ENCODE measurements at regions not wholly inside any gene's neighbourhood (a gene's known extent, or its start where the extent isn't known, plus 50 kb on each side); places are given as distances from the start of the nearest gene placed in this dataset.
"Not testable (repeated sequence)": the region's sequence is repeated elsewhere in the genome, so short reads cannot be mapped to it uniquely, and the experiment has no call there.

DNA sequence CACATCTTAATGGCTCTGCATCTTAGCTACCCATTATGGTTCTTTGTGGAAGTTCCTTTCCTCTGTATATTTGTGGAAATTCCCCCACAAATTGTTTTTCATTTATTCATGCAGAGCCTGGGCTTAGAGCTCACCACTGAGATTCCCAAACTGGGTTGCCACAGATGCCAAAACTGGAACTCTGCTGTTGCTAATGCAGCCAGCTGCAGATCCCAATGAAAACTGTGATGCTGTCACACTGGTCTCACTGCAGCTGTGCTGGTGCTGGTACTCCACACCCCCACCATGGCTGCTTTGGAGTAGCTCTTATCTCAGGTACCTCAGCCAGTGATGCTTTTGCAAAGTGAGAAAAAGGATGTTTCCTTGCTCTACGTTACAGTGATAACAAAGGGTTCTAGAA lies 87.7 kb downstream of the DCK start:
- H3K36me3 Mint-ChIP-seq (ENCODE audit: low read depth): no peaks in the 10 kb centered on the region
- DNase-seq (ENCODE audit: low spot score): no peak
- no peak overlapping the region for H3K4me3 Mint-ChIP-seq (ENCODE audit: low read depth)
- peaks cover 2% of the 10 kb centered on the region for H3K27me3 Mint-ChIP-seq (ENCODE audit: low read depth)
- intact Hi-C loops (cut with micrococcal nuclease): no loop called here
- no peak overlapping the region for H3K27ac Mint-ChIP-seq
- no peaks in the 10 kb centered on the region for H3K4me1 Mint-ChIP-seq (ENCODE audit: low read depth)
- H3K9me3 Mint-ChIP-seq: no peaks in the 10 kb centered on the region

DNA sequence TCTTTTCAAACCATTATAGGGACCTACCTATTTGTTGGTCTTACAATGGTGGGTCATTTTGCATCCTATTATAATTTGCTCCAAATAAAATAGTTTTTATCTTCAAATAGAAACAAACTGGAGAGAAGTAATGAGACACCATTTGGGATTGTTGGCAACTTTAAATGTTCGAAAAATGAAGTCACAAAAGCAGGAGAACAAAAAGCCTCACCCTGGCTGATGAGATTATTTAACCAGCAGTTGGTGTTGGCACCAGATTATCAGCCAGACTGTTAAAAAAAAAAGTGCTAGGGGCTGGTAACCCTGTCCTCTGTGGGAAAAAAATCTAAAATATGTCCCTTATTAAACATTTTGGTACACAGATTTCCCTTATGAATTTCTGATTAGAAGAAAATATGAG lies 100.3 kb downstream of the DCK start:
- H3K4me3 Mint-ChIP-seq (ENCODE audit: low read depth): no peak overlapping the region

DNA sequence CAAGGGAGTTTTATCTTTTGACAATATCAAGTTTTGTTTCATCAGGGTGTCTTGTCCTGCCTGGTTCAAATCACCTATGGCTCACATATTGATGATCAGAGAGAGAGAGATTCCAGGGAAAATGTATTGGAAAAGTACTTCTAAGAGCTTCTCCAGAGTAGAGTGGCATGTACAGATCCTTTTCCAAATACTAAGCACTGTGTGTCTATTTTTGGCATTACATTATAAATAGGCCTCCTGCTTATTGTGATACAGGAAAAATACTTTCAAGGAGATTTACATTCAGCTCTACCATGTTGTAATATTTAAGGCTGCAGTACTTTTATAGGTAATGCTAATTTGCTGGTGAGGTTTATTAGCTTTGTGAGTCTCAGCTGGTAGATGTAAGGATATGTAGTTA lies 100.8 kb downstream of the DCK start:
- Mint-ChIP-seq H3K4me3 (ENCODE audit: low read depth) (no peak overlapping the region), H3K4me1 (ENCODE audit: low read depth) (peaks cover 6% of the 10 kb centered on the region), H3K27ac (no peak overlapping the region), H3K36me3 (ENCODE audit: low read depth) (no peaks in the 10 kb centered on the region), H3K9me3 (no peaks in the 10 kb centered on the region), H3K27me3 (ENCODE audit: low read depth) (no peaks in the 10 kb centered on the region)
- intact Hi-C loops (cut with micrococcal nuclease): no loop called here
- no peak for DNase-seq (ENCODE audit: low spot score)

More for the DNA sequence above, 100.3 kb downstream of the DCK start:
- Mint-ChIP-seq H3K27me3 (ENCODE audit: low read depth) (no peaks in the 10 kb centered on the region), H3K27ac (no peak overlapping the region), H3K4me1 (ENCODE audit: low read depth) (peaks cover 6% of the 10 kb centered on the region), H3K9me3 (no peaks in the 10 kb centered on the region), H3K36me3 (ENCODE audit: low read depth) (no peaks in the 10 kb centered on the region)
- intact Hi-C loops (cut with micrococcal nuclease): no loop called here
- DNase-seq (ENCODE audit: low spot score): no peak

DNA sequence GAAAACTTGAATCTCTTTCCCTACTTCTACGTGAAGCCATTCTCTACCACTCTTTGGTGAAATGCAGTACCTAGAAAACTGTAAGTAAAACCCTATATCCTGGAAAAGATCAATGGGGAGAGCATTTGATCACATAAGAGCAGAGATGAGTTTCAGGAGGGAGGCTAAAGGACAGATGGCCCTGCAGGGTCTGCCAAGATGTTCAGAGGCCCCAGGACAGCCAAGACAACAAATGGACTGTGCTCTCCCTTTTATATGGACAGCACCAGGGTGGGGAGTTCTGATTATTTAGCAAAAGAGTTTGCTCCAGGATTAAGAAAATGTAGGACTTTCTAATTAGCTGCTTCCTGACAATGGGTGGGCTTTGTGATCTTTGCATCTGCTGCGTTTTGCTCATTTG lies 101.7 kb downstream of the DCK start:
- Mint-ChIP-seq H3K4me3 (ENCODE audit: low read depth) (no peak overlapping the region), H3K27me3 (ENCODE audit: low read depth) (no peaks in the 10 kb centered on the region), H3K4me1 (ENCODE audit: low read depth) (peaks cover 6% of the 10 kb centered on the region), H3K36me3 (ENCODE audit: low read depth) (no peaks in the 10 kb centered on the region), H3K9me3 (no peaks in the 10 kb centered on the region), H3K27ac (no peak overlapping the region)
- intact Hi-C loops (cut with micrococcal nuclease): no loop called here
- no peak for DNase-seq (ENCODE audit: low spot score)

DNA sequence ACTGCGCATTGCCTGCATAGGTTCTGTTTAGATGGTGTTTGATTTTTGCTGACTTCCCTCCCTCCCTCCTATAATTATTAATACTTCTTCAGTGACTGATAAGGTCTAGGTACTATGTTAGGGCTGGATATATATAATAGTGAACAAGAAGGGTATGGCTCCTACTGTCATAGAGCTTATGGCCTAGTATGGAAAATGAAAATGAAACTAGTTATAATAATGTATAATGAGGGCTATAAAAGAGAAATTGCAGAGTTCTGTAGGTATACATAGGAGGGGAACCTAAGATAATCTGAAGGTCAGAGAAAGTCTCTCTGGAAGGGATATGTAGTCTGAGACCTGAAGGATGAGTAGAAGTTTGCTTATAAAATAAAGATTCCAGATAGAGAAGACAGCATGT lies 102.1 kb downstream of the DCK start:
- Mint-ChIP-seq H3K27me3 (ENCODE audit: low read depth) (no peaks in the 10 kb centered on the region), H3K27ac (no peak overlapping the region), H3K4me1 (ENCODE audit: low read depth) (peaks cover 6% of the 10 kb centered on the region), H3K9me3 (no peaks in the 10 kb centered on the region), H3K36me3 (ENCODE audit: low read depth) (no peaks in the 10 kb centered on the region), H3K4me3 (ENCODE audit: low read depth) (no peak overlapping the region)
- DNase-seq (ENCODE audit: low spot score): no peak
- intact Hi-C loops (cut with micrococcal nuclease): no loop called here

DNA sequence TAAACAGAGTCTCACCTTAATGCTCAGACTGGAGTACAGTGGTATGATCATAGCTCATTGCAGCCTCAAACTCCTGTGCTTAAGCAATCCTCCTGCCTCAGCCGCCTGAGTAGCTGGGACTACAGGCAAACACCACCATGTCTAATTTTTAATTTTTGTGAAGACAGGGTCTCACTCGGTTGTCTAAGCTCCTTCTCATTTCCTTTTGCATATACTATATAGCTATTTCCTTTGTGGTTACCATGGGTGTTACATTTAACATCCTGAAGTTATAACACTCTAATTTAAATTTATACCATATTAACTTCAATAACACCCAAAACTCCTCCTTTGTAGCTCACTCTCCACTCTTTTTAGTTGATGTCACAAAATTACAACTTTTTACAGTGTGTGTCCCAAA lies 114.3 kb downstream of the DCK start:
- intact Hi-C loops (cut with micrococcal nuclease): no loop called here
- H3K27me3 Mint-ChIP-seq (ENCODE audit: low read depth): no peaks in the 10 kb centered on the region
- no peak overlapping the region for H3K27ac Mint-ChIP-seq
- DNase-seq (ENCODE audit: low spot score): no peak
- no peaks in the 10 kb centered on the region for H3K36me3 Mint-ChIP-seq (ENCODE audit: low read depth)
- H3K4me1 Mint-ChIP-seq (ENCODE audit: low read depth): peaks cover 4% of the 10 kb centered on the region
- H3K9me3 Mint-ChIP-seq: no peaks in the 10 kb centered on the region
- no peak overlapping the region for H3K4me3 Mint-ChIP-seq (ENCODE audit: low read depth)

DNA sequence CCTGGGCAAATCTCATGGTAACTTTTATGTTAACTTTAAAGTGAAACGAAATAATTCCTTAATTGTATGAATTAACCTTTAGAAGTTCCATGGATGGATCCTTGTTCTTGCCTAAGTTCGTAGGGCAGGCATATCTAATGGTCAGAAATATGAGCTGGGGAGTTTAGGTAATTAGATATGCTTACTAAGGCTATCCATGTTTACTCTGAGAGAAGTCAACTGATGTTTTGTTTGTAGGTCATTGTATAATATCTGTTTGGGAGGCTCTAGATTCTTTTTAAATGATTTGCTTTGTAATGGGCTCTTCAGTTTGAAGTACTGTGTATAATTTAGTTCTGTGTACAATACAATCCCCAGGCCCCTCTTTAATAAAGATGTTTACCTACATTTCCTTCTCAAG lies 117.0 kb downstream of the DCK start:
- H3K36me3 Mint-ChIP-seq (ENCODE audit: low read depth): no peaks in the 10 kb centered on the region
- no peak for DNase-seq (ENCODE audit: low spot score)
- H3K9me3 Mint-ChIP-seq: no peaks in the 10 kb centered on the region
- intact Hi-C loops (cut with micrococcal nuclease): no loop called here
- H3K27me3 Mint-ChIP-seq (ENCODE audit: low read depth): no peaks in the 10 kb centered on the region
- peaks cover 4% of the 10 kb centered on the region for H3K4me1 Mint-ChIP-seq (ENCODE audit: low read depth)
- H3K4me3 Mint-ChIP-seq (ENCODE audit: low read depth): no peak overlapping the region
- no peak overlapping the region for H3K27ac Mint-ChIP-seq

DNA sequence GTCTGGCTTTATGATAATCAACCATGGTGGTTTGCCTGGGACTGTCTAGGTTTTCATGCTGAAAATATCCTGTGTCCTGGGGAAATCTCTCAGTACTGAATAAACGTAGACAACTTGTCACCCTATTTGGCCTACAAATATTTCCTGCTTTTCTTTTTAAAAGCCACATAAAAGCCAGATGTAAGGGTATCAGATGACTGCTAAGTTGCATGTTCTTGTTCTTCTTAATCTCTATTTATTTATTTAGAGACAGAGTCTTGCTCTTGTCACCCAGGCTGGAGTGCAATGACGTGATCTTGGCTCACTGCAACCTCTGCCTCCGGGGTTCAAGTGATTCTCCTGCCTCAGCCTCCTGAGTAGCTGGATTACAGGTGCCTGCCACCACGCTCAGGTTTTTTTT lies 117.7 kb downstream of the DCK start:
- H3K4me1 Mint-ChIP-seq (ENCODE audit: low read depth); H3K4me3 Mint-ChIP-seq (ENCODE audit: low read depth); H3K36me3 Mint-ChIP-seq (ENCODE audit: low read depth); H3K27me3 Mint-ChIP-seq (ENCODE audit: low read depth); H3K27ac Mint-ChIP-seq; H3K9me3 Mint-ChIP-seq; intact Hi-C loops (cut with micrococcal nuclease); DNase-seq (ENCODE audit: low spot score): not testable (repeated sequence)

DNA sequence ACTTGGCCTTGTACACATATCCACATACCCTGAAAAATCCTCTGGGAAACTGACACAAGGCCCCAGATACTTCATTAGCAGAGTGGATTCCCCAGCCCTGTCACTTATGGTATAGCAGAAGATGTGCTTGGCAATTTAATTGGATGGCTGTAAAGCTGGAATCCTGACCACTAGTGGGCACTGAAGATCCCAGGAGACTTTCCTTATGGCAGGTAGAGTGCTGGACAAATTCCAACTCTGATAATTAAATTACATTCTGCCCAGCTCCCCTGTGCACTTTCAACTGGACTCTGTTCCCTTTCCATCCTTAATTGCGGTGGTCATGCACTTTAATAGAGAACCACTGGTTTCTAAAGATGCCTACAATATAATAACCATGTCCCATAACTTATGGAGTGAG lies 119.8 kb downstream of the DCK start:
- no peaks in the 10 kb centered on the region for H3K9me3 Mint-ChIP-seq
- no peaks in the 10 kb centered on the region for H3K36me3 Mint-ChIP-seq (ENCODE audit: low read depth)
- DNase-seq (ENCODE audit: low spot score): no peak
- intact Hi-C loops (cut with micrococcal nuclease): no loop called here
- H3K4me3 Mint-ChIP-seq (ENCODE audit: low read depth): no peak overlapping the region
- H3K27ac Mint-ChIP-seq: no peak overlapping the region
- H3K4me1 Mint-ChIP-seq (ENCODE audit: low read depth): no peaks in the 10 kb centered on the region
- no peaks in the 10 kb centered on the region for H3K27me3 Mint-ChIP-seq (ENCODE audit: low read depth)

DNA sequence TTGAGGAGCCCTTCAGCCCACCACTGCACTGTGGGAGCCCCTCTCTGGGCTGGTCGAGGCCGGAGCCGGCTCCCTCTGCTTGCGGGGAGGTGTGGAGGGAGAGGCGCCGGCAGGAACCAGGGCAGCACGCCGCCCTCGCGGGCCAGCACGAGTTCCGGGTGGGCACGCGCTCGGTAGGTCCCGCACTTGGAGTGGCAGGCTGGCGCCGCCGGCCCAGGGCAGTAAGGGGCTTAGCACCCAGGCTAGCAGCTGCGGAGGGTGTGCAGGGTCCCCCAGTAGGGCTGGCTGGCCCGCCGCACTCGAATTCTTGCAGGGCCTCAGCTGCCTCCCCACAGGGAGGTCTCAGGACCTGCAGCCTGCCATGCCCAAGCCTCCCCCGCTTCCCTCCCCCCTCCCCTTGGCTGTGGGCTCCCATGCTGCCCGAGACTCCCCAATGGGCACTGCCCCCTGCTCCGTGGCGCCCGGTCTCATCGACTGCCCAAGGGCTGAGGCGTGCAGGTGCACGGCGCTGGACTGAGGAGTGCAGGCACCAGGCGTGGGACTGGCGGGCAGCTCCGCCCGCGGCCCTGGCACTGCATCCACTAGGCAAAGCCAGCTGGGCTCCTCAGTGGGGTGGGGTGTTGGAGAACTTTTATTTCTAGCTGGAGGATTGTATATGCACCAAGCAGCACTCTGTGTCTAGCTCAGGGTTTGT lies 127.5 kb downstream of the DCK start:
- no peak overlapping the region for H3K27ac Mint-ChIP-seq
- H3K9me3 Mint-ChIP-seq: no peaks in the 10 kb centered on the region
- intact Hi-C loops (cut with micrococcal nuclease): no loop called here
- H3K4me1 Mint-ChIP-seq (ENCODE audit: low read depth): no peaks in the 10 kb centered on the region
- no peak for DNase-seq (ENCODE audit: low spot score)
- no peak overlapping the region for H3K4me3 Mint-ChIP-seq (ENCODE audit: low read depth)
- H3K36me3 Mint-ChIP-seq (ENCODE audit: low read depth): no peaks in the 10 kb centered on the region
- no peaks in the 10 kb centered on the region for H3K27me3 Mint-ChIP-seq (ENCODE audit: low read depth)

DNA sequence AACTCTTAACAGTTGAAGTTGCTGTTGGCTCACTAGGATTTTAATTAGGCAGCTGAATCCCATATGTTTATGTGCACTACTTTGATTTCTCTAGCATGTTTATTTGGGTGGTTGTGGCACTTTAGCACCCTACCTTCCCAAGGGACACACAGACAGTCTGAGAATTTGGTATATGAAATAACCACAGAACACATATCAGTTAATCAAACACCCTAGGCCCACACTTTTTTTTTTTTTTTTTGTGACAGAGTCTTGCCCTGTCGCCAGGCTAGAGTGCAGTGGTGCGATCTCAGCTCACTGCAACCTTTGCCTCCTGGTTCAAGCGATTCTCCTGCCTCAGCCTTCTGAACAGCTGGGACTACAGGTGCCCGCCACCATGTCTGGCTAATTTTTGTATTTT lies 130.5 kb downstream of the DCK start:
- Mint-ChIP-seq H3K4me1 (ENCODE audit: low read depth) (no peaks in the 10 kb centered on the region), H3K36me3 (ENCODE audit: low read depth) (no peaks in the 10 kb centered on the region), H3K27ac (no peak overlapping the region), H3K4me3 (ENCODE audit: low read depth) (no peak overlapping the region), H3K27me3 (ENCODE audit: low read depth) (no peaks in the 10 kb centered on the region), H3K9me3 (no peaks in the 10 kb centered on the region)
- intact Hi-C loops (cut with micrococcal nuclease): no loop called here
- DNase-seq (ENCODE audit: low spot score): no peak

DNA sequence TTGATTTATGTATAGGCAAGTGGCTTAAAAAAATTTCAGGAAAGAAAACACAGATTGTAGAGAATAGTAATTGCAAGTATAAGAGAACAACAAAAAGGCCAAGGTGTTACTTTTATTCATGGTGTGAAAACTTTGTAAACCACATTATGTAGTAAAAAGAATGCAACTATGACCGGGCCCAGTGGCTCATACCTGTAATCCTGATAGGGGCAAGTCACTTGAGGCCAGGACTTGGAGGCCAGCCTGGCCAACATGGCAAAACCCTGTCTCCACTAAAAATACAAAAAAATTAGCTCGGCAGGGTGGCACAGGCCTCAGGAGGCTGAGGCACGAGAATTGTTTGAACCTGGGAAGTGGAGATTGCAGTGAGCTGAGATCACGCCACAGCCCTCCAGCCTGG lies 131.7 kb downstream of the DCK start:
- DNase-seq (ENCODE audit: low spot score): no peak
- Mint-ChIP-seq H3K4me3 (ENCODE audit: low read depth) (no peak overlapping the region), H3K36me3 (ENCODE audit: low read depth) (no peaks in the 10 kb centered on the region), H3K27ac (no peak overlapping the region), H3K9me3 (no peaks in the 10 kb centered on the region), H3K4me1 (ENCODE audit: low read depth) (no peaks in the 10 kb centered on the region), H3K27me3 (ENCODE audit: low read depth) (no peaks in the 10 kb centered on the region)
- intact Hi-C loops (cut with micrococcal nuclease): no loop called here

DNA sequence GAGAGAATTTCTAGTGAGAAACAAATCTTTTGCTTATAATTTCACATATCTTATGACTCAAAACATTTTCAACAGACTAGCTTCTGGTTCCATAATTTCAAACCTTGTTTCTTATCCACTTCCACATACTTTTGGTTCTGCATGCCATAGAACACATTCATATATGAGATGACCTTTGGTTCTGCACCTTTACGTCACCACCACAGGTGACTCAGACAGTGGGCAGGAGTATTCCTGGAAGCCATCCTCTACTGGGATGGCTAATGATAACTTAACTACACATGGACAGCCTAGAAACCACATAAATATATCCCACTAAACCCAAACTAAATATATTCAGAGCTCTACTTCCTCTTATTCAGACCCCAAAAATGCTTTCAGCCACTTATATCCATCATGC lies 133.3 kb downstream of the DCK start:
- H3K4me1 Mint-ChIP-seq (ENCODE audit: low read depth): no peaks in the 10 kb centered on the region
- no peaks in the 10 kb centered on the region for H3K36me3 Mint-ChIP-seq (ENCODE audit: low read depth)
- H3K27me3 Mint-ChIP-seq (ENCODE audit: low read depth): no peaks in the 10 kb centered on the region
- DNase-seq (ENCODE audit: low spot score): no peak
- intact Hi-C loops (cut with micrococcal nuclease): no loop called here
- H3K27ac Mint-ChIP-seq: no peak overlapping the region
- no peaks in the 10 kb centered on the region for H3K9me3 Mint-ChIP-seq
- no peak overlapping the region for H3K4me3 Mint-ChIP-seq (ENCODE audit: low read depth)
